ENCODE measurements at regions not wholly inside any gene's neighbourhood (a gene's known extent, or its start where the extent isn't known, plus 50 kb on each side); places are given as distances from the start of the nearest gene placed in this dataset.

- TF ChIP-seq CTCF (IDR thresholded peaks at IDR 0.05; ENCODE audit: poor library complexity), result no peak
- no peak for TF ChIP-seq EZH2 (IDR thresholded peaks at IDR 0.05; ENCODE audit: borderline replicate concordance)
- no peak for TF ChIP-seq EZH2phosphoT487 (IDR thresholded peaks at IDR 0.05; ENCODE audit: low read depth, severe bottlenecking, unreplicated experiment)
Measured at GRCh38 chr3:94607778-94608177, 544.9 kb downstream of the NSUN3 start.
